IPS-NIHi11 (cell line): ENCODE measurements at regions not wholly inside any gene's neighbourhood (a gene's known extent, or its start where the extent isn't known, plus 50 kb on each side); places are given as distances from the start of the nearest gene placed in this dataset.
"Not testable (repeated sequence)": the region's sequence is repeated elsewhere in the genome, so short reads cannot be mapped to it uniquely, and the experiment has no call there.

Experiments used
- DNase-seq: peaks from one replicate; pipeline ENCODE4 v3.0.0; 2012; ENCODE audit warnings: mixed read lengths, low spot score

DNA sequence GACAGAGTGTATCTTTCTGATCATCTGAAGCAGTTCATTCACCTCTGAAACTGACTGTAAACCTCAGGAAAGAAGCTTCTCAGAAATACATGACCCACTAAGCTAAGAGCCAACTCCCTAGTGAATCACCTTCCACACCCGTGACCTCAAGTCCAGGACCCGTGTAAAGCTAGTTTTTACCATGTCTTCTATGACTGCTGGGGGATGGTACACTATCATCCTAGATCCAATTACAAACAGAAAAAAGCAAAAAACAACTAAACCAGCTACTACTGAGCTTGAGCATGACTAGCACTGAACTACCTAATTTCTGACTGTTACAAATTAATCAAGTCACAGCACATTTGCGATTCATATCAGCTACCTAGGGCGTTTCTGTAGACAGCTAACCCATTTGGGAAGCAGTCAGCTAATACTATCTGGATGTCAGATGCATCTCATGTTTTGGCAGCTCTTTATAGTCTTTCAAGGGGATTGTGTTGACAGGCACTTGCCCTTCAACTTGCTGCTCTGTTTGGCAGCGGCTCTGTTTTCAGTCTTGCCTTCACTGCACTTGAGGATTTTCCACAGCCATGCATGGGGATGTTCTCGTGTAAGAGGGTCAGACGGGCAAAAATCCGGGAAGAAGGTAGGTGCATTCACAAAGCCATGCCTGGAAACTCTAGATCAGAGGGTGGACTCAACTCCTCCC is 350.3 kb downstream of the ANAPC1 start:
- DNase-seq, result not testable (repeated sequence)

DNA sequence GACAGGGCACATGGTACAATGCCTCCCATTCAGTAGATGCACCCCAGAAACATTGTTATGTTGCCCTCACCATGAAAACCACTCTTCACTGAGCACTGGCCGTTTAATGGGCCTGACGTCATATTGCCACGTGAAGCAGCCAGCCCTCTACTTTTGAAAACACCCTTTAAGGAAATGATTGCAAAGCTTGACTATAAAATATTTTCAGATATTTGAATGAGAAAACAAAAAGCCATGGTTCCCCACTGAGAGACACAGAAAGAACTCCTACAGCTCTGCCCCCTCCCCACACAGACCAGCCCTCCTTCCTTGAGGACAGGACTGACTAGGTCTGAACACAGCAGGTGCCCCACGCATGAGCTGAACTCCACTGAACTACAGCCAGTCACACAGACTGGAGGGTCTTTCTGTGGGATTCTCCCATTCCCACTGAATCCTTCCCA is 349.1 kb downstream of the ANAPC1 start:
- DNase-seq, result peak; percentile 23

DNA sequence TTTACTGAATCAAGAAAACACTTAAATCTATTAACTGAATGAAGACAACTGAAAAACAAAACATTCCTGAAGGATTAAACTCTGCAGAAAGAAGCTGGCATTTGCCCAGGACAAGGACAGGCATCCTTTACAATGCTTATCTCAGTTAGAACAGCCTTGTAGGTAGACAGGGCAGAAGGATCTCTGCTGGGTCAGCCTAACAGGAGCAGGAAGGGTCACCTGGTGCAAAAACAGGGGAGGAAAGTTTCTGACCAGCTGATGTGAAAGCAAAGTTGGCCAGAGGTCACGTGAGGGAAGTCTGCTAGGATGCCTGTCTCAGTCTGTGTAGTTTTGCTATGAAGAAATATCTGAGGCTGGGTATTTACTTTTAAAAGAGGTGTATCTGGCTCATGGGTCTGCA is 348.6 kb downstream of the ANAPC1 start:
- no peak for DNase-seq

DNA sequence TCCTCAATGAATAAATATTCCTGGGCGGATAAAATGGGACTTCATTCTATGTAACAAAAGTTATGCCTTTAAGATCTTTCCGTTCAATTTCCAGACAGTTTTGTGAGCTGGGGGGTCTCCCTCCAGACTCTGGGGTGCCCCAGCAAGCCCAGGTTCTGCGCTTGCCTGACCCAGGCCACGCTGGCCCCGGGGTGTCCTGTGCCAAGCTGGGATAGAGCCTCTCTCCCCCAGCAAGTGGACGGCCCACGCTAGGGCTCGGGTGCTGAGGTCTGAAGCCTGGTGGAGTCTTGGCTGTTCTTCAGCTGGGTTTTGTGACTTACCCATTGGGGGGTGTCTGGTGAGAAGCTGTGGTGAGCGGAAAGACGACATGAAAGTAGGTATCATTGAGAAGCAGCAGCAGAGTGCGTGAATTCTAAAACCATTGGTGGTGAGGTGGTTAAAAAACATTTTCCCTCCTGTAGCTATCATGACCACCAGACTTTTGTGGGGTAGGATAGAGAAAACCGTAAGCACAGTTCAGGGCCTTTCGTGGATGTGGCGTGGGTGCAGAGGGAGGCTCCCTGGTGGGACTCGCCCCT is 346.8 kb downstream of the ANAPC1 start:
- DNase-seq, result no peak

DNA sequence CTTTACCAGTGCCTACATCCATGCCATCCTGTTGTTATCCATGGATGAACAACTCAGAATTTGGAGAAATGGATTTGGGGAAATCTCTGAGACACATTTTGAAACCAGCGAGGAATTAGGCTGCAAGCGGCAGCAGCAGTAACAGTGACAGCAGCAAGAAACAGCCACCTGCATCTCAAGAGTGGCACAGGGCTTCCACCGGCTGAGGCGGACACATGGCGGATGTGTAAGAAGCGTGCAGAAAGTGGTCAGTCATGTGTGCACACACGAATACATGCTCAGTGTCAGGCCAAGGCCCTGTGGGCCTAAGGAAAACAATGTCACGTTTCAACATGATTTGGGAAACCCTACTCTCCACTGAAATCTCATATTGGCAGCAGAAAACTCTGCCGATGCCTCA is 344.0 kb downstream of the ANAPC1 start:
- DNase-seq, result not testable (repeated sequence)

DNA sequence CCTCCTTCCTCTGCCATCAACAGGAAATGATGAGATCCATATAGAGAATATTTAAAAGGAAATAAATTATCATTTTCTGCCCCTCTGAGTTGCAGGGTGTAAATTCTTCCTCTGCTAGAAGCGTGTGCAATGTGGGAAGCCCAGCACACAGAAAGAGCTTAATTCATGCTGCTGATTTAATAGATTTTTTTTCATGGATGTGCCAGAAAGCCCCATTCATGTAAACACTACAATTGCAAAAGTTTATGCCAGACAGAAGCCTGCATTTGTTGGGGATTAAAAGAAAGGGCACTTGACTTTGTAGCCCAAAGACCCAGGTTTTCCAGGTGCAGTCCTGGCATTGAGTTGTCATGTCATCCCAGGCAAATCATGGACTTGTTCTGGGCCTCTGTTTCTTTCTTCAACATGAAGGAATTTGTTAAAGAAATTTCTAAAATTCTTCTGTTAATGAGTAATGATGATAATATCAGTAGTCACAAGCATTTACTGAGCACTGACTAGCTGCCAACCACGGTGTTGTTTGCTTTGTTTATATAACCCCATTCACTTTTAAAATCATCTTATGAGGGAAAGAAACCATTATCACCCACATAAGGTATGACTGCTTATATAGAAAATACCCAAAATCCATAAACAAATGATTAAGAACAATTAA is 341.7 kb downstream of the ANAPC1 start:
- DNase-seq, result not testable (repeated sequence)

DNA sequence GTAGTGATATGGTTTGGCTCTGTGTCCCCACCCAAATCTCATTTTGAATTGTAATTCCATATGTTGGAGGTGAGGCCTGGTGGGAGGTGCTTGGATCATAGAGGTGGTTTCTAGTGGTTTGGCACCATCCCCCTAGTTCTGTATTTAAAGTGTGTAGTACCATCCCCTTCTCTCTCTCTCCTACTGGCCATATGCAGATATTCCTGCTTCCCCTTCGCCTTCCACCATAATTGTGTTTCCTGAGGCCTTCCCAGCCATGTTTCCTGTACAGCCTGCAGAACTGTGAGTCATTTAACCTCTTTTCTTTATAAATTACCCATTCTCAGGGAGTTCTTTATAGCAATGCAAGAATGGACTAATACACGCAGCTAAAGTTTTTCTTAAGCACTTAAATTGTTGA is 340.0 kb downstream of the ANAPC1 start:
- not testable (repeated sequence) for DNase-seq

DNA sequence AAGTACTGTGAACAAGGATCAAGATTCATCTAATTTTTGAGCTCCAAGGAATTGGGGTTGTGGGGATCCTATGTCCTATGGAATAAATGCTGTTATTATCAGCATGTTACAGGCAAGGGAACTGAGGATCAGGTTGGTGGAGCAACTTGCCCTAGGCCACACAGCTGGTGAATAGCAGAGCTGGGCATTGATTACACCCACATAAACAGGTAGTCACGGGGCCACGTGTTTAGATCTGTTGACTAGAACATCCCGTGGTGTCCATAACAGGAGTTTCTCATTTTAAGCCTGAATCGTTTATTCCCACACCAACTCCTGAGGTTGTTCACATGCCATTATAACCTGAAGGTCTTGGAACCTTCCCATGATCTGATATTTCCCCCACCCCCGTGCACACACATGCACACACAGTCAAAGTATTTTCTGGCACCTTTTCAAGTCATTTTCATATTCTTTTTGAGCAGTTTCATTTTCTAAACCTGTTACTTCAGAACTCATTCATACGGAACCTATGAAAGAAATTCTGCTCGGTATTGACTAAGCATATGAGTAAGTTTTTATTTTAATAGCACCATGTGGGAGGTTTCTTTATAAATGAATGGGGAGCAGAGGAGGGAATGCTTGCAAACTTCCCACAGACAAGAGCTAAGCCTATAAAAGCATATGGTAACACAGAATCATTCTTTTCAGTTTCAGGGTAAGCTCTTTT is 338.1 kb downstream of the ANAPC1 start:
- DNase-seq, result not testable (repeated sequence)

DNA sequence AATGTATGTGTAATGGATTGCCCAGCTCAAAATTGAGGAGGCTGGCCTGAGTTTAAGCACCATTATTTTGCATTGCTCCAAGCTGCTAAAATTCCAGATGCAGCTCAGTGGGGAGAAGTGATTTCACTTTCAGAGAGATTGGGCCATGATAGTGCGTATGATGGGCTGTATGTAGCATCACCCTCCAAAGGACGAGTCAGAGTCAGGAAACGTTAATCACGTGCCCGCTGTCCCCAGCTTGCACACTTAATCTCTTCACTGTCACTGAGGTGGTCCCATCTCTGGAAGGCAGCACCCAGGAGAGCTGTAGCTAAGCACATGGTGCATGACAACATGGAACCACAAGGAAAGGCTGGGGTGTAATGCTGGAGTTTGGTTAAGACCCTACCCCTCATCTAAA is 337.4 kb downstream of the ANAPC1 start:
- not testable (repeated sequence) for DNase-seq

DNA sequence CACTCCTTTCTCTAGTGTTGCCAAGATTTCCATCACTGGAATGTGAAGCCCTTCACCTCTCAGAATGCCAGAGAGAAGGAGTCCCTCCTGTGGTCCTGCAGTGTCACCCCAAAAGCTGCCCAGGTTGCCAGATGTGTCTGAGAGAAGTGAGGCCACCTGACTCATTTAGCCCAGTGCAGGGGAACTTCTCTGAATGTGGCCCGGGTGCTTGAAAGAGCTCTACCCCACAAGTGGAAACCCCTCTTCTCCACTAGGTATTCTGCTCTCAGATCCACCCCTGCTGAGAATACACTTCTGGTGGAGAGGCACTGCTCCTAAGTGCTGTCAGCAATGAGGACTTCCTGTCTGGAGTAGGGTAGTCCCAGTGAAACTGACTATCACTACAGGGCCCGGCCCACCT is 334.8 kb downstream of the ANAPC1 start:
- DNase-seq, result not testable (repeated sequence)

DNA sequence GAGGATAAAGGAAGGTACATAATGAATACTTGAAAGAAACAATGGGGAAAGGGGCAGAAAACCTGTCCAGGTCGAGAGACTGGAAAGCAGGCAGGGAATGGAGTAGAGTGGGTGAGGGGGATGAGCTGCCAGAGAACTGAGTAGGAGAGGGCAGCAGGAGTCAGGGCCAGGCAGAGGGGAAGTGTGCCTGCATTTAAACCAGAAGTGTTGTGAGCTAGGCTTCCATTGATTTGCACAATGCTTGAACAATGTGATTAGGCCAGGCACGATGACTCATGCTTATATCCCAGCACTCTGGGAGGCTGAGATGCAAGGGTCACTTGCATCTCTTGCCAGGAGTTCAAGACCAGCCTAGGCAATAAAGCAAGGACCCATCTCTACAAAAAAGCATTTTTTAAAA is 332.6 kb downstream of the ANAPC1 start:
- DNase-seq, result not testable (repeated sequence)

DNA sequence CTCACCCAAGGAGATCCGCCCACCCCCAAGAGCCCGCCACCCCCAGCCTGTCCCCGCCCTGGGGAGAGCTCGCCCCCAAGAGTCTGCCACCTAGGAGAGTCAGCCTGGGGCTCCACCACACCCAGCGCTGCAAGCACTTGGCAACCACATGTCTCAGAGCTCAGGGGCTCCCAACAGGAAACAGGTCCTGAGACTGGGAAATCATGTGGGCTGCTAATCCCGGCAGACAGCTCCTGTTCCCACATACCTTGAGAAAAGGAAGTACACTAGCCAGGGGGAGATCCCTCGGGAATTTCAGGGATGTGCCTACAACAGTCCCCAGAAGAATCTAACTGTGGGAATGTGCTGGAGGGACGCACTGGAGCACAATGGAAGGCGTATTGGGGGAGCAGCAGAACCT is 331.4 kb downstream of the ANAPC1 start:
- not testable (repeated sequence) for DNase-seq

DNA sequence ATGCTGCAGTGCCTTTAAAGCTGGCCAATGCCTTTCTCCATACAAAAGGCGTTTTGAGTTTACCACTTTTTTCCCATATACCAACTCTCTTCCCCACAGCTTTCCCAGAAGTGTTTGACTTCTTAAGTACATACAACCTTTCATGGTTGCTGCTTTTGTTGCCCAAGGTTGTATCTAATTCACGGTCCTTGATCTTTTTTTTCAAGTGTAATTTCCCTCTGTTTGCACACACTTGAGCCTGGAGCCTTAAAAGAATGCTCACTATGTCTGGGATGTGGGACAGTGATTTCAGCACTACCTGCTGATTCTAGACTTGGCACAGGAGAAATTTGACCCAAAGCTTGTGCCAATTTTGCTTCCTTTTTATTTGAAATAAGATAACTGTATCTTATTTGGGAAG is 324.7 kb downstream of the ANAPC1 start:
- DNase-seq, result not testable (repeated sequence)

DNA sequence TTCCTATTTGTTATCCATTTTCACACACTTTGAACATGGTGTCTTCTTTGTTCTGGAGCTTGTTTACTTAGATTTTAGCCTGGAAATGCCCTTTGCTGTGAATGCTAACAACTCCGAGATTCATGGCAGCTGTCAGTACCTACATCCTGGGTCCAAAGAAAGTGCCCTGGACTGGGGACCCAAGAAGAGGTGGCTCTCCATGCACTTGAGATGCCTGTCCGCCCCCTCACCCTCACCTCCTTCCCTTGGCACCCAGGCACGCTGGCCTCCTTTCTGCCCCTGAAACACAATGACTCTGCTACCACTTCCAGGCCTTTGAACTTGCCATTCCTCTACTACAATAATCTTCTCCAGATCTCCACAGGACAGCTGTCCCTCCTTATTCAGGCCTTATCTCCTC is 324.2 kb downstream of the ANAPC1 start:
- not testable (repeated sequence) for DNase-seq

DNA sequence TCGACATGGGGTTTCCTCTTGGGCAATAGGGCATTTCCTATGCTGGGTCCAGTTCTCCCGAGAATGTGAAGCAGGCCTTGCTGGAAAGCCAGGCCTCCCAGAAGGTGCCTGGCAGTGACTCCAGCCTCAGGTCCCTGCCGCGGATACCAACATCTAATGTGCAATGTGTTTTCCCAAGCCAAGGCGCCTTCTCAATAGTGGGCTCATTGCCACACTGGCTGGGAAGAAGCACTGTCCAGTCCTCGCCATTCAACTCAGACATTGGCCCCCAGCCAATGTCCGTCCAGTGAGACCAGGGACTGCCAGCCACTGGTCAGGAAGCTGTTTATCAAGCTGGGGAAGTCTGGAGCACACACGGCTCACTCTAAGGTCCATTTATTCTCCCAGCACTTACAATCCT is 317.9 kb downstream of the ANAPC1 start:
- DNase-seq, result not testable (repeated sequence)

DNA sequence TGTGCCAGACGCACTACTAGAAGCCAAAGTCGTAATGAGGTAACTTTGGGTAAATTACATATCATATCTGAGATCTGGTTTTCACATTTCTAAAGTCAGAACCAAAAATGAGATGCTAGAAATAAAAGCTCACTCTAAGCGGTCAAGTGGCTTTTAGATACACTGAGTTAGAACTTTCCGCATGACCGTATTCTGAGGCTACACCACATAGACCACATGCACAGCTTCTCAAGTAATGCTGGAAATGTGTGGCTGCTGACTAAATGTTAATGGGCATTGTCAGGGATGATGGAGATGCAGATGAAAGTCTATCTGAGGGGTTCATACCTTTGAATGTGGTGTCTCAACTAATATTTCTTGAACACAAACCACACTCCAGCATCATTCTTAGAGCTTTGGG is 316.8 kb downstream of the ANAPC1 start:
- DNase-seq, result not testable (repeated sequence)

DNA sequence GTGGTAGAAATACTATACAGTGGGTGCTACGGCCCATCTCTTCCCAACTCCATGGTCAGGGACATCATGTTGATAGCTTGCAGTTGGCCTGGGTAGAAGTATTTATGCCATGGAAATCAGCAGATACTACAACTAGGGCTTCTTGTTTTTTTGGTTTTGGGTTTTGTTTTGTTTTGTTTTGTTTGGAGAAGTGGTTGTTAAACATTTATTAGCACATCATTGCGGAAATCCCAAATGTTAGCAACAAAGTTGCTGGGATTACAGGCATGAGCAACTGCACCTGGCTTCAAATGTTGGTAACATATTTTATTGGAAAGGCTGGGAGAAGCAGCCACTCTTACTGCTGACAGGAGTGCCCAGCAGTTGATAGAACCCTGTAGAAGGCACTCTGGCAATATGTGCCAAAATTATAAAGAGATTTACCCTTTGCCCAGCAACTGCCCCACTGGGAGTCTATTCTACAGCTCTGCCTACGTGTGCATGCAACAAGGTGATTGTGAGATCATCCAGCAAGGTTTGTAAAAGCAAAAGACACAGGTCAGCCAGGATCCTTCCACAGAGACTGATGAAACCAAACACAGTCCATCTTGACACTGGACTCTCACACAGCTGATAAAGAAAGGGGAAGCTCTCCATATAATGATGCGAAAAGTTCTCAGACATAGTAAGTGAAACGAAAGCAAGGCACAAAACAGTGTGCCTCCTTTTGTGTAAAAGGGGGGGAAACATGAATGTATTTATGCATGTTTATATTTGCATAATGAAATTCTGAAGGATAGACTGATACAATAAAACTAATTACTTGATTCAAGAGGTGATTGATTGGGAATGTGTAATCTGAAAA is 314.4 kb downstream of the ANAPC1 start:
- DNase-seq, result not testable (repeated sequence)

DNA sequence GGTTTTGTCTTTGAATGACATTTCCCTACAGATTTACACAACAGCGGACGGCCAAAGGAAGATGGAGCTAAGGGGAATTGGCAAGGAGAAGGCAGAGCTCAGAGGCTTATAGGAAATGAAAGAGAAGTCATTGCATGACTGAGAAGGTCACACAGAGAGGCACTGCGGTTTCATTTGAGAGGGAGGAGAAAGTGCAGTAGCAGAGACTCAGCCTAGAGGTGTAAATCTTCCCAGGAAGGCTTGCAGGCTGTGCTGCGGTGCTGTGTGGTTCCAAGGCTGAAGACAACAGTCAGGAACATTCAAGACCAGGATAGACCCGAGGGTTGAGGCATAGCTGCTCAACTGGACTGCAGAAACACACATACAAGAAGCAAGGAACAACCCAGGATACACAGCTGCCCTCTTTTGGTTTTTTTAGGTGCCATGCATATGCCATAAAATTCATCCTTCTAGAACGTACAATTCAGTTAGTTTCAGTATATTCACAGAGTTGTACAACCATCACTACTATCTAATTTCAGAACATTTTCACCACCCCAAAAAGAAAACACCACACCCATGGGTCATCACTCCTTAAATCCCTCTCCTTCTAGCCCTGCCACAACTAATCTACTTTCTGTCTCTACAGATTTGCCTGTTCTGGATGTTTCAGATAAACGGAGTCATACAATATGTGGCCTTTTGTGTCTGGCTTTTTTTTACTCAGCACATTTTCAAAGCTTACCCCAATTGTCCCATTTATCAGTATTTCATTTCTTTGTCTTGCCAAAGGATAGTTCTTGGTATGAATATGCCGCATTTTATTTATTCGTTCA is 313.5 kb downstream of the ANAPC1 start:
- not testable (repeated sequence) for DNase-seq

DNA sequence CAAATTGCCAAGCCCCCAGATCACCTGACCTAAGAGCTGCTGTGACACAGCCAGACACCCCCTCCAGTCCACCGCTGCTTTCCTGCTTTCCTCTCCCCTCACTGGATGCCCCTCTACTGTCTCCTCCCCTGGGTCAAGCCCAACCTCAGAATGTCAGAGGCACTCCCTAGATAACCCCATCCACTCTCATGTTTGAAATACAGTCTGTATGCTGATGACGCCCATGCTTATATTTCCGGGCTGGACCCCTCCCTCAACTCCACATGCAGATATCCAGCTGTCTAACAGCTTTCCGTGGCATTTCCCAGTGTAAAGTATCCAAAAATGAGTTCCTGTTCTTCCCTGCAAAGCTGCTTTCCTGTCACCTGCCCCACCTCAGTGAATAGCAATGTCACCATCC is 309.2 kb downstream of the ANAPC1 start:
- not testable (repeated sequence) for DNase-seq

DNA sequence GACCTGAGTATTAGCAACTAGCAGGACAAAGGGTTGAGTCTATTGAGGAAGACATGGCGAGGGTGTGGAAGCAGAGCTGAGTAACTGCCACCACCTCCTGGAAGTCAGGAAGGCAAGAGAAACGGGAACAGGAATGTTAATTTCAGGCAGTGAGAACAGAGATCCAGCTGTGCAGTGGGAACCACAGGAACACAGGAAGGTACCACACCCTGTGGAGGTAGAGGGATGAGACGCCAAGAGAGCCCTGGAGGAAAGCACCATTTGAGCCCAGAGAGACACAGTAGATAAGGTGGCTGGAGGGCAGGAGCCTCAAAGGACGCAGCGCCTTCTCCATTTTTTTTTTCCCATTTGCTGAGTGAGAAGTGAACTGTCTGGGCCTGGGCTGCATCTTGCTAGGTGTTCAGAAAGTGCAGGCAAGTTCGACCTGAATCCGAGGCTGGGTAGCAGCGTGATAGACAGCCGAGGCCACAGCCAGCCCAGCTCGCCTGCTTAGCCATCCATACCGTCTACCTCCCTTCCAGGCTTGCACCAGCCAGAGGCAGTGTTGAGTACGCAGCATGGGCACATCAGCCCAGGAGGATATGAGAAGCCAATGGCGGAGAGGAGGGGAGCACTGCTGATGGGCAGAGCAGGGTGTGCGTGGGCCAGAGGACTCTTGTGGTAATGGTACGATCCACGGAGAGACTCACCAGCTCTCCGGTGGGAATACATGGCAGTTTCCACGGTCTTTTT is 306.7 kb downstream of the ANAPC1 start:
- DNase-seq, result not testable (repeated sequence)
